ENCODE measurements at regions not wholly inside any gene's neighbourhood (a gene's known extent, or its start where the extent isn't known, plus 50 kb on each side); places are given as distances from the start of the nearest gene placed in this dataset.

DNA sequence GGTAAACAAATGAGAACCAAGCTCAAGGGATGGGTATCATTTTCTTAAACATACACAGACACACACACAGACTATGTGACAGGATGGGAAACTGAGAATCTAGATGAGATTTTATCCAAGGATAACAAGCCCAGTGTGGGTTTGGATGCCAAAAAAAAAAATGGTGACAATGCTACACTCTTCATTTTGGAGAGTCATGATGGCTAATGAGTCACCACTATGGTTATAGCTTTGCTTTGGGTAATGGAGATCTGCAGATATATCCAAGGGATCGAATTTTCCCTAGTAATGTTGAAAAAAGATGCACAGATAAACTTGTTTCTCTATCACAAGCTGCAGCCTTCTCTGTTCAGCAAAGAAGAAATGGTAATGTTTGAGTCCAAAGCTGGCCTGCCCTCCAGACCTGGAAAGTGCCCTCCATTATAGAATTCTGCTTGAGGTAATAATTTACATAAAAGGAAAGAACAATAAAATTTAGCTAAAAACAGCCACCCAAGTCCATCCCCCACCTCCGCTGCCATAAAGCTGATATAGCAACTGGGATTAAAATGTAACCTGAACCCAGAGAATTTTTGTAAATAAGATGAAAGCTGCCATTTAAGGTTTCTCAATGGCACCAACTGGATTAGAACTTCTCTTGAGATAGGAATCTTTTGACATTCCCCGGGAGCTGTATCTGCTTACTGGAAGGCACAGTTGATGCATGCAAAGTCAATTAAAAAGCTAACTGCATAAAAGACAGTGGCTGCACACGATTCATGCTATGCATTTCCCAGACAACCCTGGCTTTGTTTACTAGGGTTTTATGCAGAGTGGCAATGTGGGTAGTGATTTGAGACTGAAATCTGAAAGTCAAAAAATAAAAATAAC, 395.2 kb upstream of the LYPLAL1 start:
- DNase-seq, result no peak

DNA sequence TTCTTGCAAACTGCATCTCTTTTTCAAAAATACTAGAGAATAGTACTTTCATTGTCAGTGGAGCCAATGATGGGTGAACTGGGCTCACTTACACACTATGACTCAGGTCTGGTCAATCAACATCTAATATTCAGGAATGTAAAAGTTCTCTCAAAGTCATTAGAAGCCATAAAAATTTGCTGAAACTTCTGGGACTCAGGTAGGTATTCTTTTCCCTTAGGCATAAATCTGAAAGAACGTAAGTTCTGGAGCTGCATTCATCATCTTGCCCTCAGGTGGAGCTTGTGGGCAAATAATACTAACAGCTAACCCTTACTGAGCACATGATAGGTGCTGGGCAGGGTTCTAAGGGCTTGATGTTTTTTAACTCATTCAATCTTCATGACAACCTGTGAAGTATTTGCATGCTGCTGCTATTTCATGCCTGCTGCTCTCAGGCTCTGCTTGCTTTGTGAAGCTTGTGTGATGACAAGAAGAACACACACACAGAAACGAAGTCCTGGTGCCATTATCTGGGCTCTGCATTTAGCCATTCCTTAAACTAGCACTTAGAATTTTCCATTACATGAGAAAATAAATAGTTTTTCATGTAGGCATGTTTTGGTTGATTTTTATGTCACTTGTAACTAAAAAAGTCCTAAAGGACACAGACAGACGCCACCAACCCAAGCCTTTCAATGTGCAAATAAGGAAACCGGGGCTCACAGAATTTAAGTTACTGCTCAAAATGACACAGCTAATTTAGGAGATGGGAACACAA, 394.2 kb upstream of the LYPLAL1 start:
- DNase-seq, result no peak

DNA sequence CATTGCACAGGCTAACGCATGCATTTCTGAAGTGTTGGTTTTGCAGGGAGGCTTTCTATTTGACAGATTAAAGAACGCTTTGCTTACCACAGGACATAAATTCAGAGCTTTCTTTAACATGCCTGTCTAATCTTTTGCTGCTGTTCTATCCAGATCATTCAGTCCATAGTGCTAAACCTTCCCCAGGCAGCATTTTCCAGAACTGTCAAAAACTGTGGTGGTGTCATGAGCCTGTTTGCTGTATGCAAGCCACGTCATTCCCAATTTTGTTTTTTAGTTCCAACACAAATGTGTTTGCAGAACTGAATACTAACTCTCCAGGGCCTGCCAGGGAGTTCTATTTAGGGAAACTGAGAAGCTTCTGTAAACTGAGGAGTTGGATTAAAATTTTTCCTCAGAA, 390.5 kb upstream of the LYPLAL1 start:
- DNase-seq, result no peak

- no peak for DNase-seq
These were observed 389.8 kb upstream of the LYPLAL1 start for GRCh38 chr1:218783916-218784315.

DNA sequence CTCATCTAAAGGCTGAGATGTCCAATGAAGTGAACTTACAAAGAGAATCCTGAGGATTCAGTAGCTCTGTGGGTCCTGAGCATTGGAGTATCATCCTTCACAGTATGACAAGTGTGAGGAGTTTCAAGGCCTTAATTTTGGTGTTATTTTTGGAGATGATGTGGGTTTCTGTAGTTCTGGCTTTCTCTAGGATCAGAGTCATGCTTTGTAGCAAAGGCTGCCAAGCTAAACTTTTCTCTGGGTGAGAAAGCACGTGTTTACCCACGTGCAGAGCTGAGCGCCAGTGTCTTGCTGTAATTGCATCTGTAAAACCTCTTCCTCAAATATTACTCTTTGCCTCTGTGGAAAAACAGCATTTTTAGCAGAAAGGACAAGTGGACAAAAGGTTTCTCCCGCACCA, 387.8 kb upstream of the LYPLAL1 start:
- peak; percentile 19 for DNase-seq

DNA sequence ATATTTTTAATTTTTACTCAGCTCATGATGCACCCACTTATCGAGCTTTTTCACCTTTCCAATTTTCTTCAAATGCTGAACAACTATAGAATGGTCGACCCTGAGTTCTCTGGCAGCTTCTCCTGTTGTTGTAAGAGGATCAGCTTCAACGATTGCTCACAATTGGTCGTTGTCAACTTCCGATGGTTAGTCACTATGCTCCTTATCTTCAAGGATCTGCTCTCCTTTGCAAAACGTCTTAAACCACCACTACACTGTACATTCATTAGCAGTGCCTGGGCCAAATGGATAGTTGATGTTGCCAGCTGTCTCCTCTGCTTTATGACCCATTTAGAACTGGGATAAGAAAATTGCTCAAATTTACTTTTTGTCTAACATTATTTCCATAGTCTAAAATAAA, 385.9 kb upstream of the LYPLAL1 start:
- DNase-seq, result no peak

DNA sequence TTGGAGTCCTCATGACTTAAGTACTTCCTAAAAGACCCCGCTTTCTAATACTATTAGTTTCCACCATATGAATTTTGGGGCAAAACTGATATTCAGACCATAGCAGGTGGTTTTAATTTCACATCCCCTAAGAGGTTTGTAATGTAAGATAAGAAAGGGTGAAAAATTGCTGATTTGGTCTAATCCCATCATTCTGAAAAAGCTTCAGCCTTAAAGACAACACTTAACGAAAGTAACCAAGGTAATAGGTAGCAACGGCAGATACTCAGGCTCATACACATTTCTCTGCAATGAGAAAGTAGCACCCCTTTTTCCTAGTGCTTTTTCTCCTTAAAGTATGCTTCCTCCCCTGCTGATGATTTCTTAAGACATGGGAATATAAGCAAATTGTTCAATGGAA, 376.9 kb upstream of the LYPLAL1 start:
- DNase-seq, result no peak

DNA sequence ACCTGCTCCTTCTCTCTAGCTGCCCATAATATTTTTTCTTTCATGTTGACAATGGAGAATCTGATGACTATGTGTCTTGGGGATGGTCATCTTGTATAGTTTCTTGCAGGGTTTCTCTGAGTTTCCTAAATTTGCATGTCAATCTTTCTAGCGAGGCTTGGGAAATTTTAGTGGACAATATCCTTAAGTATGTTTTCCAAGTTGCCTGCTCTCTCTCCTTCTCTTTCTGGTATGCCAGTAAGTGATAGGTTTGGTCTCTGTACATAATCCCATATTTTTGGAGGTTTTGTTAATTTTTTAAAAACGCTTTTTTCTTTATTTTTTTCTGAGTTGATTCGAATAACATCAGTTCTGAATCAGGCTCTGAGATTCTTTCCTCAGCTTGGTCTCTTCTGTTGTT, 370.9 kb upstream of the LYPLAL1 start:
- DNase-seq, result no peak

- no peak for DNase-seq
These were observed 370.2 kb upstream of the LYPLAL1 start for GRCh38 chr1:218803351-218803997.

DNA sequence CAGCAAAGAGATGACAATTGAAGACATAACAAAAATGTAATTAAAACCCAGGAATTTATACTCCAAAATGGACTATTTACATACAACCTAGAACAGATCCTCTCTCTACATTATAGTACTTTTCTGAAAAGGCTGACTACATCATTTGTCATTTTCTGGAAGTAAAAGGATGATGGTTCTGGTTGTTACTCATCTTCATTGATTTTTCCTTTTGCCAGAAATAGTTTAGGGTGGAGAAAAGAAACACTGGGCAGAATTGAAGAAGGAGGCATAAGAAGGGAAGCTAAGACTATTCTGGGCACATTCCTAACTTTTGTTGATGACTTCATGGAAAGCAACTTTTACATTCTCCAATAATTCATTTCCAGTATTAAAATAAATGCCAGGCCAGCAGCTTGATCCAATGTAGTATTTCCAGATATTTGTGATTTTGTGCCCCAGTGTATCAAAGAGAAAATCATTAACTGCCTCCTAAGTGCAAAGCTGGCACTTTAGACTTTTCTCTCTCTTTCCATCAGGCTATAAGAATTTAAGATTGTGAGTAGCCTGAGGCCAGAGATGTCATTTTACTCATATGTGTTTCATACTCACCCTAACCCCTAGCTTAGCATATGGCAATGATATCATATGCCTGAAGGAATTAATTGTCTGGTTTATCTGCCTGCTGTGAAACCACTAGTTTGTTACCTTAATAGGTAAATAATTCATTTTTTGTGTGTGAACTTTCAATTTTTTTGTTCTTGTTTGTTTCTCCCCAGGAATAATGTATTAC, 369.5 kb upstream of the LYPLAL1 start:
- DNase-seq, result no peak

DNA sequence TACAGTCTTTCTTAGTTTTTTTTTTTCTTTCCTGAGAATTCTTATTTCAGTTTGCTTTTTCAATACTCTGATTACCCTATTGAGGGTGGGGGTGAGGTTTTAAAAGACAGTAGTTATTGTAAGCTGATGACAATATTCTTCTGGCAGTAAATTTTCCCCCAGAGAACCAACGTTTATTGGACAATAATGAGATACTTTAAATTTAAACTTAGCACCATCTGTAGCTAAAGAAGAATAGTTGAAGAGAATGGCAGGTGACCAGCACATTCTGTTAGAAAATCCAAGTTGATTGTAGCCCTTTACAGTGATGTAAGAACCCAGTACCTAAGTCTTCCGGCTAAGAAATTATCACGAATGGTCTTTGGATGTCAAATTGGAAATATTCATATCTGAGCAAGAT, 364.6 kb upstream of the LYPLAL1 start:
- DNase-seq, result no peak

DNA sequence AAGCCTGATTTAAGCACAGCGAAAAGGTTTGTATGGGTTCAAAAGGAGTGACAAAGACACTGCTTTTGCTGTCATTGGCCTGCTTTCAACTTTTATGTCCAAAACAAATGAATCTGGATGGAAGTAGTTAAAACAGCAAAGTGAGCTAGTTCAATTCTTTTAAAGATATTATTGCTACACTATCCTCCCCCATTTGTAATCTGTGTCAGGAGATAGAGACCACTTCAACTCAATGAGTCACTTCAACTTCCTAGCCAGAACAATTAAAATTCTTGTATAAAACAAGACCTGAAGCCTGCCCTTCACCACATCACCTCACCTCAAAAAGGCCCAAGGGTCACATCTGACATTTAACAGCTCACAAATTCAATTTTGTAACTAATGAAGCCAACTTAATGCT, 364.1 kb upstream of the LYPLAL1 start:
- DNase-seq, result no peak

DNA sequence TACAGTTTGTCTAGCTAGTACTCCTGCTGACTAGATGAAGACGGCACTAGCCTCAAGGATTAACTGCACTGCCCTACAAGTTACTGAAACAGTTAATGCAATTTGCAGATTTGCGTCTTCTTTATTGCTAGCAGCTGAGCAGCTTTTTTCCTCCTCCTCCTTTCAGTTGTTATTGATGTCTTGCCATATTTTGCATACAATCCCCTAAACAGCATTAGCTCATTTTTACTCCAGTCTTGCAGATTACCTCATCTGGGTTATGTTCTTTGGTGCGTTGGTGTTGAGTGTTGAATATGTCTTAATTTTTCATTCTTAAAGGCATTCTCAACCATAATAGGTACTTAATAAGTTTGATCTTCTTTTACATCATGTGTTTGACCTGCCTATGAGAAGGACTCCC, 363.4 kb upstream of the LYPLAL1 start:
- DNase-seq, result peak; percentile 9

GRCh38 chr1:218811497-218811896, 362.2 kb upstream of the LYPLAL1 start:
- DNase-seq, result no peak

- no peak for DNase-seq
These were observed 361.3 kb upstream of the LYPLAL1 start for GRCh38 chr1:218812360-218812759.

GRCh38 chr1:218813237-218813636, 360.4 kb upstream of the LYPLAL1 start:
- DNase-seq, result no peak

- DNase-seq, result no peak
These were observed 358.6 kb upstream of the LYPLAL1 start for GRCh38 chr1:218815076-218815475.

- peak; percentile 22 for DNase-seq
These were observed 356.6 kb upstream of the LYPLAL1 start for GRCh38 chr1:218817071-218817470.

DNA sequence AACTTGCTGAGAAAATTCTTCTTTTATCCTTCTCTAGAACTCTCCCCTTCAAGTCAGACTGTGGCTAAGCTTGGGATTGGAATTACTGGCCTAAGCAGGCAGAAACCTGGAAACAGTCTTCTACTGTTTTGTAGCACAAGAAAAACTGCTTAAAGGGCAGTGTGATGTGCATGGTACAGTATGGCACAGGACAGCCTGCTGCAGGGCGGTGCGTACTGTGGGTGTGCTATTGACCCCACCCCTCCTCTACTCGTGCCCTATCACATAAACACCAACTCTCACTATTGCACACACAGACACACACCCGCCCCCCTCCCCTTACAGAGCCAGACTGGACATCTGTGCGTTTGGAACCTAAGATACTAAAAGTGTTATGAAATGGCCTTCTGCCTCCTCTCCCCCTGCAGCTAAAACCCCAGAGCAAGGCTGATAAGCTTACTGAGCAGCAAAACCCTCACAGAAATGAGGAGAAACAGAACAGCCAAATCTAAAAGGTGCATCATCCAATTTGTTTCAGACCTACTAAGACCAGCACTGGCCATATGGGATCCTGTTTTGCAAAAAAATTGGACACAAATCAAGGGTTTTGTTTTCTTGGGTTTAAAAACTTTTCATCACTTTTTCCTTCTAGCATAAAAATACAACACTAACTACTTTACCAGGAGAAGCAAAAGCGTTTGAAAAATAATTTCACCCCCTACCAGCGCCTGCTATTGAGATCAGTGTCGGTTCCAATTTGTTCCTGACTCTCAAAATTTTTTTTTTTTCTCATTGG, 355.8 kb upstream of the LYPLAL1 start:
- DNase-seq, result peak; percentile 37

GRCh38 chr1:218823291-218823900, 350.3 kb upstream of the LYPLAL1 start:
- no peak for DNase-seq

DNA sequence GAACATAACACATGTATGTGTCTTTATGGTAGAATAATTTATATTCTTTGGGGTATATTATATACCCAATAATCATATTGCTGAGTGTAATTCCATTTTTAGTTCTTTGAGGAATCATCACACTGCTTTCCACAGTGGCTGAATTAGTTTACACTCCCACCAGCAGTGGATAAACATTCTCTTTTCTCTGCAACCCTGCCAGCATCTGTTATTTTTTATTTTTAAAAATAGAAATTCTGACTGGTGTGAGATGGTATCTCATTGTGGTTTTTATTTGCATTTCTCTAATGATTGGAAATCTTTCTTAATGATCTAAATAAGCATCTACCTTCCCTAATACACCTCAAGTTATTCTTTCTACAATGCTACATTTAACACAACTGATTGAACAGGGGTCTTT, 346.2 kb upstream of the LYPLAL1 start:
- DNase-seq, result no peak

Data from eye (tissue), 1 donor.